Liver (tissue), 8 donors: ENCODE measurements at regions not wholly inside any gene's neighbourhood (a gene's known extent, or its start where the extent isn't known, plus 50 kb on each side); places are given as distances from the start of the nearest gene placed in this dataset.

Experiments used
- DNase-seq: peaks from one replicate; pipeline ENCODE4 v3.0.0-alpha.2; 2017; ENCODE audit warnings: low spot score
- H3K27ac ChIP-seq, 2 donors: one replicate each; pipeline ENCODE4 v1.7.0; 2013; ENCODE audit warnings: inconsistent platforms in 2 of 2, low read length in 2 of 2, control low read depth in 1 of 2, low read depth in 1 of 2, mild to moderate bottlenecking in 1 of 2
- H3K27me3 ChIP-seq, 4 donors: one replicate each; pipeline versions ENCODE4 v1.6.1 to v1.7.0; 2013; ENCODE audit warnings: low read length in 3 of 4, inconsistent platforms in 1 of 4, mild to moderate bottlenecking in 1 of 4, moderate library complexity in 1 of 4; ENCODE audit not compliant: control insufficient read depth in 4 of 4, insufficient read depth in 4 of 4
- H3K36me3 ChIP-seq, 4 donors: one replicate each; pipeline versions ENCODE4 v1.6.1 to v1.7.0; 2013; ENCODE audit warnings: low read length in 3 of 4, mild to moderate bottlenecking in 3 of 4, low read depth in 1 of 4, moderate library complexity in 1 of 4; ENCODE audit not compliant: control insufficient read depth in 4 of 4, insufficient read depth in 3 of 4
- H3K4me1 ChIP-seq, 4 donors: one replicate each; pipeline versions ENCODE4 v1.6.1 to v1.7.0; 2013; ENCODE audit warnings: low read length in 3 of 4, mild to moderate bottlenecking in 3 of 4, moderate library complexity in 1 of 4; ENCODE audit not compliant: control insufficient read depth in 4 of 4, insufficient read depth in 4 of 4
- H3K4me3 ChIP-seq, 3 donors: one replicate each; pipeline versions ENCODE4 v1.6.1 to v1.7.0; 2013; ENCODE audit warnings: low read length in 3 of 3, control low read depth in 1 of 3, low read depth in 1 of 3, mild to moderate bottlenecking in 1 of 3
- H3K9ac ChIP-seq, 2 donors: one replicate each; pipeline ENCODE4 v1.7.0; 2013; ENCODE audit warnings: low read length in 2 of 2, mild to moderate bottlenecking in 2 of 2, moderate library complexity in 2 of 2, control low read depth in 1 of 2, low read depth in 1 of 2
- H3K9me3 ChIP-seq, 4 donors: one replicate each; pipeline versions ENCODE4 v1.6.1 to v1.7.0; 2013; ENCODE audit warnings: low read length in 3 of 4; ENCODE audit not compliant: control insufficient read depth in 4 of 4
- EGR1 ChIP-seq, 2 donors: IDR thresholded peaks; 2 replicates each; pipeline ENCODE4 v1.6.1; 2016 to 2018; ENCODE audit warnings: antibody characterized with exemption in 2 of 2, low read depth in 2 of 2
- FOXA1 ChIP-seq: IDR thresholded peaks from 2 replicates; pipeline ENCODE4 v1.6.1; 2016; ENCODE audit warnings: antibody characterized with exemption
- FOXA2 ChIP-seq: IDR thresholded peaks from 2 replicates; pipeline ENCODE4 v1.6.1; 2016; ENCODE audit warnings: antibody characterized with exemption
- GABPA ChIP-seq, 2 donors: IDR thresholded peaks in 1 of 2; conservative IDR thresholded peaks in 1 of 2; 2 replicates each; pipeline ENCODE4 v1.6.1; 2016; ENCODE audit warnings: antibody characterized with exemption in 2 of 2, mild to moderate bottlenecking in 1 of 2, moderate library complexity in 1 of 2
- HNF4A ChIP-seq, 2 donors: conservative IDR thresholded peaks; 2 replicates each; pipeline ENCODE4 v1.6.1; 2016; ENCODE audit warnings: antibody characterized with exemption in 2 of 2, mild to moderate bottlenecking in 2 of 2
- HNF4G ChIP-seq: IDR thresholded peaks from 2 replicates; pipeline ENCODE4 v1.6.1; 2016; ENCODE audit warnings: antibody characterized with exemption
- JUND ChIP-seq, 2 donors: IDR thresholded peaks; 2 replicates each; pipeline ENCODE4 v1.6.1; 2016; ENCODE audit warnings: antibody characterized with exemption in 2 of 2
- NR2F2 ChIP-seq: IDR thresholded peaks from 2 replicates; pipeline ENCODE4 v1.6.1; 2016; ENCODE audit warnings: antibody characterized with exemption
- RAD21 ChIP-seq, 2 donors: IDR thresholded peaks; 2 replicates each; pipeline ENCODE4 v1.6.1; 2016; ENCODE audit warnings: antibody characterized with exemption in 2 of 2, mild to moderate bottlenecking in 2 of 2
- RXRA ChIP-seq, 2 donors: IDR thresholded peaks; 2 replicates each; pipeline ENCODE4 v1.6.1; 2017 to 2018; ENCODE audit warnings: antibody characterized with exemption in 2 of 2, mild to moderate bottlenecking in 1 of 2
- SP1 ChIP-seq: IDR thresholded peaks from 2 replicates; pipeline ENCODE4 v1.6.1; 2018; ENCODE audit warnings: antibody characterized with exemption, mild to moderate bottlenecking
- TAF1 ChIP-seq: conservative IDR thresholded peaks from 2 replicates; pipeline ENCODE4 v1.6.1; 2016; ENCODE audit warnings: antibody characterized with exemption, mild to moderate bottlenecking
- YY1 ChIP-seq: IDR thresholded peaks from 2 replicates; pipeline ENCODE4 v1.6.1; 2016; ENCODE audit warnings: antibody characterized with exemption, mild to moderate bottlenecking
- WGBS: extraction: QIAGEN DNeasy Blood & Tissue Kit; methylation state at CpG from one replicate; pipeline ENCODE4 v1.1.7; 2013; 5-methylcytosine and 5-hydroxymethylcytosine counted together
- TF ChIP-seq, protein P1 (sequence below): IDR thresholded peaks from 2 replicates; pipeline ENCODE4 v1.6.1; 2016; ENCODE audit warnings: antibody characterized with exemption
- TF ChIP-seq, protein P2 (sequence below): IDR thresholded peaks from 2 replicates; pipeline ENCODE4 v1.6.1; 2016; ENCODE audit warnings: antibody characterized with exemption, mild to moderate bottlenecking
- TF ChIP-seq, protein P3 (sequence below): IDR thresholded peaks from 2 replicates; pipeline ENCODE4 v1.6.1; 2016; ENCODE audit warnings: antibody characterized with exemption
- TF ChIP-seq, protein P4 (sequence below): fragments of 150-350 bp; IDR thresholded peaks from 2 replicates; pipeline ENCODE4 v1.5.1; 2017; ENCODE audit warnings: improper control_type of control experiment, low read depth, low read length; ENCODE audit not compliant: missing input control
- TF ChIP-seq, protein P5 (sequence below): IDR thresholded peaks from 2 replicates; pipeline ENCODE4 v1.6.1; 2016; ENCODE audit warnings: antibody characterized with exemption
- donor health status: healthy.
- donor health status: healthy.
- donor health status: healthy.
- donor health status: healthy.
- donor health status: healthy.

DNA sequence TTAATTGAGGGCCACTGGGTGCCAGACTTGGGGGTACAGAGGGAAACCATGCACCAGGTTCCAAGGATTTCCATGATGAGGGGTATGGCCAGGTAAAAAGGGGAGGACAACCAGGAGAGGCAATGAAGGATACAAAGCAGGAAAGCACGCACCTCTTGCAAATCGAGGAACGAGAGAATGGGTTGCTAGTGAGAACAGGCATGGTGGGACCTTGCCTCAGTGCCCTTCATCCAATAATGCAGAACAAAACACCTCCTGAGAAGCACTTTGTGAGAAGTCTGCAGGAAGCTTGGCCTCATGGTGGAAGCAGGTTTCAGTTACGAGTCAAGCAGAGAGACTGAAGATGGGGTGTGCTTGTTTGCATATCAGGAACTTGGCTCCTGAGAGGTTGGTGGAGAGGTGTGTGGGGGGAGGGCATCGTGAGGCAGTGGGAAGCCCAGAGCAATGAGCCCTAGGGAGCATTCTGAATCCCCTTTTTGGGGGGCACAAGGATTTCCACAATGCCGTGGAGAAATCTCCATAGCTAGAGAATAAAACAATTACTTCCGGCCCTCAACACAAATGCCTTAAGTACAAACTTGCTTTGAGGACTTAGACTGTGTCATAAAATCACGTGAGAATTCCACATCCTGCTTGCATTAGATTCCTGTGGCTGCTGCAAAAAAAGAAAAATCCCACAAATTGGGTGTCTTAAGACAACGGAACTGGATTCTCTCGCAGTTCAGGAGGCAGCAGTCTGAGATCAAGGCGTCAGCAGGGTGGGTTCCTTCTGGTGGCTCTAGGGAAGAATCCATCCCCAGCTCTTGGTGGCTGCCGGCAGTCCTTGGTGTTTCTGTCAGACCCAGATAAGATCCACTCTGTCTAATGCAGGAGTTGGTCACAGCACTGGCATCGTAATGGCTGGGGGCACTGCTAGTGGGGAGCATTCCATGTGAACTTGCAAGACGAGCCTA, 54.9 kb upstream of the BACE2 start:
- DNase-seq: no peak
- Histone ChIP-seq H3K9me3 (no peaks in the 10 kb centered on the region), H3K4me3 (peak overlapping the region in 1 of 3 donors; percentile 17), H3K4me1 (peaks cover 0 to 3% (median 0%) of the 10 kb centered on the region in 4 donors), H3K36me3 (no peaks in the 10 kb centered on the region), H3K27me3 (peaks cover 0 to 3% (median 1%) of the 10 kb centered on the region in 4 donors), H3K27ac (peak overlapping the region in 1 of 2 donors; percentile 46), H3K9ac (no peak overlapping the region)
- TF ChIP-seq, protein P1, sequence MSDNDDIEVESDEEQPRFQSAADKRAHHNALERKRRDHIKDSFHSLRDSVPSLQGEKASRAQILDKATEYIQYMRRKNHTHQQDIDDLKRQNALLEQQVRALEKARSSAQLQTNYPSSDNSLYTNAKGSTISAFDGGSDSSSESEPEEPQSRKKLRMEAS: no peak
- no peak for TF ChIP-seq EGR1 (IDR thresholded peaks at IDR 0.05; ENCODE audit: low read depth in 2 of 2)
- TF ChIP-seq SP1: peak; percentile 23
- TF ChIP-seq GABPA (IDR thresholded peaks at IDR 0.05 in 1 of 2, conservative IDR thresholded peaks at IDR 0.05 in 1 of 2): peak in 1 of 2 donors; percentile 41
- no peak for TF ChIP-seq JUND (IDR thresholded peaks at IDR 0.05)
- 30% methylated on average over 14 of the region's 14 CpGs for WGBS

DNA sequence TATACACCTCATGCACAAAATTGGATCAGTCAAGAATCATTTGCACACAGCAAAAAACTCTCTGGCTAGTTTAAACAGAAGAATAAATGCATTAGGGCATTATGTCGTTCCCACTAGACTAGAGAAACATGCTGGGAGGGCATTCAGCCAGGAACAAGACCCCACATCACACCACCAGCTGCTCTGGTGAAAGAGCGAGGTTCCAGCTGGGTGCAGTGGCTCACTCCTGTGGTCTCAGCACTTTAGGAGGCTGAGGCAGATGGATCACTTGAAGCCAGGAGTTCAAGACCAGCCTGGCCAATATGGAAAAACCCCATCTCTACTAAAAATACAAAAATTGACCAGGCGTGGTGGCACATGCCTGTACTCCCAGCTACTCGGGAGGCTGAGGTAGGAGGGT, 52.1 kb upstream of the BACE2 start:
- no peaks in the 10 kb centered on the region for H3K9me3 ChIP-seq
- DNase-seq: no peak
- no peak overlapping the region for H3K4me3 ChIP-seq
- WGBS: 70% methylated on average over 4 of the region's 4 CpGs
- TF ChIP-seq, protein P2, sequence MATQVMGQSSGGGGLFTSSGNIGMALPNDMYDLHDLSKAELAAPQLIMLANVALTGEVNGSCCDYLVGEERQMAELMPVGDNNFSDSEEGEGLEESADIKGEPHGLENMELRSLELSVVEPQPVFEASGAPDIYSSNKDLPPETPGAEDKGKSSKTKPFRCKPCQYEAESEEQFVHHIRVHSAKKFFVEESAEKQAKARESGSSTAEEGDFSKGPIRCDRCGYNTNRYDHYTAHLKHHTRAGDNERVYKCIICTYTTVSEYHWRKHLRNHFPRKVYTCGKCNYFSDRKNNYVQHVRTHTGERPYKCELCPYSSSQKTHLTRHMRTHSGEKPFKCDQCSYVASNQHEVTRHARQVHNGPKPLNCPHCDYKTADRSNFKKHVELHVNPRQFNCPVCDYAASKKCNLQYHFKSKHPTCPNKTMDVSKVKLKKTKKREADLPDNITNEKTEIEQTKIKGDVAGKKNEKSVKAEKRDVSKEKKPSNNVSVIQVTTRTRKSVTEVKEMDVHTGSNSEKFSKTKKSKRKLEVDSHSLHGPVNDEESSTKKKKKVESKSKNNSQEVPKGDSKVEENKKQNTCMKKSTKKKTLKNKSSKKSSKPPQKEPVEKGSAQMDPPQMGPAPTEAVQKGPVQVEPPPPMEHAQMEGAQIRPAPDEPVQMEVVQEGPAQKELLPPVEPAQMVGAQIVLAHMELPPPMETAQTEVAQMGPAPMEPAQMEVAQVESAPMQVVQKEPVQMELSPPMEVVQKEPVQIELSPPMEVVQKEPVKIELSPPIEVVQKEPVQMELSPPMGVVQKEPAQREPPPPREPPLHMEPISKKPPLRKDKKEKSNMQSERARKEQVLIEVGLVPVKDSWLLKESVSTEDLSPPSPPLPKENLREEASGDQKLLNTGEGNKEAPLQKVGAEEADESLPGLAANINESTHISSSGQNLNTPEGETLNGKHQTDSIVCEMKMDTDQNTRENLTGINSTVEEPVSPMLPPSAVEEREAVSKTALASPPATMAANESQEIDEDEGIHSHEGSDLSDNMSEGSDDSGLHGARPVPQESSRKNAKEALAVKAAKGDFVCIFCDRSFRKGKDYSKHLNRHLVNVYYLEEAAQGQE: no peak
- no peak for TF ChIP-seq NR2F2
- no peak for TF ChIP-seq SP1
- no peak for TF ChIP-seq EGR1 (IDR thresholded peaks at IDR 0.05; ENCODE audit: low read depth in 2 of 2)
- no peak for TF ChIP-seq FOXA1
- no peak for TF ChIP-seq FOXA2
- TF ChIP-seq HNF4G: no peak
- TF ChIP-seq, protein P3, sequence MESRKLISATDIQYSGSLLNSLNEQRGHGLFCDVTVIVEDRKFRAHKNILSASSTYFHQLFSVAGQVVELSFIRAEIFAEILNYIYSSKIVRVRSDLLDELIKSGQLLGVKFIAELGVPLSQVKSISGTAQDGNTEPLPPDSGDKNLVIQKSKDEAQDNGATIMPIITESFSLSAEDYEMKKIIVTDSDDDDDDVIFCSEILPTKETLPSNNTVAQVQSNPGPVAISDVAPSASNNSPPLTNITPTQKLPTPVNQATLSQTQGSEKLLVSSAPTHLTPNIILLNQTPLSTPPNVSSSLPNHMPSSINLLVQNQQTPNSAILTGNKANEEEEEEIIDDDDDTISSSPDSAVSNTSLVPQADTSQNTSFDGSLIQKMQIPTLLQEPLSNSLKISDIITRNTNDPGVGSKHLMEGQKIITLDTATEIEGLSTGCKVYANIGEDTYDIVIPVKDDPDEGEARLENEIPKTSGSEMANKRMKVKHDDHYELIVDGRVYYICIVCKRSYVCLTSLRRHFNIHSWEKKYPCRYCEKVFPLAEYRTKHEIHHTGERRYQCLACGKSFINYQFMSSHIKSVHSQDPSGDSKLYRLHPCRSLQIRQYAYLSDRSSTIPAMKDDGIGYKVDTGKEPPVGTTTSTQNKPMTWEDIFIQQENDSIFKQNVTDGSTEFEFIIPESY: no peak
- TF ChIP-seq, protein P1: no peak
- no peak for TF ChIP-seq HNF4A (conservative IDR thresholded peaks at IDR 0.05)
- no peak for TF ChIP-seq GABPA (IDR thresholded peaks at IDR 0.05 in 1 of 2, conservative IDR thresholded peaks at IDR 0.05 in 1 of 2)
- no peak for TF ChIP-seq RXRA (IDR thresholded peaks at IDR 0.05)
- TF ChIP-seq RAD21 (IDR thresholded peaks at IDR 0.05): no peak
- TF ChIP-seq YY1: no peak
- no peak for TF ChIP-seq TAF1
- TF ChIP-seq, protein P4, sequence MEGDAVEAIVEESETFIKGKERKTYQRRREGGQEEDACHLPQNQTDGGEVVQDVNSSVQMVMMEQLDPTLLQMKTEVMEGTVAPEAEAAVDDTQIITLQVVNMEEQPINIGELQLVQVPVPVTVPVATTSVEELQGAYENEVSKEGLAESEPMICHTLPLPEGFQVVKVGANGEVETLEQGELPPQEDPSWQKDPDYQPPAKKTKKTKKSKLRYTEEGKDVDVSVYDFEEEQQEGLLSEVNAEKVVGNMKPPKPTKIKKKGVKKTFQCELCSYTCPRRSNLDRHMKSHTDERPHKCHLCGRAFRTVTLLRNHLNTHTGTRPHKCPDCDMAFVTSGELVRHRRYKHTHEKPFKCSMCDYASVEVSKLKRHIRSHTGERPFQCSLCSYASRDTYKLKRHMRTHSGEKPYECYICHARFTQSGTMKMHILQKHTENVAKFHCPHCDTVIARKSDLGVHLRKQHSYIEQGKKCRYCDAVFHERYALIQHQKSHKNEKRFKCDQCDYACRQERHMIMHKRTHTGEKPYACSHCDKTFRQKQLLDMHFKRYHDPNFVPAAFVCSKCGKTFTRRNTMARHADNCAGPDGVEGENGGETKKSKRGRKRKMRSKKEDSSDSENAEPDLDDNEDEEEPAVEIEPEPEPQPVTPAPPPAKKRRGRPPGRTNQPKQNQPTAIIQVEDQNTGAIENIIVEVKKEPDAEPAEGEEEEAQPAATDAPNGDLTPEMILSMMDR: no peak
- TF ChIP-seq JUND (IDR thresholded peaks at IDR 0.05): no peak
- TF ChIP-seq, protein P5, sequence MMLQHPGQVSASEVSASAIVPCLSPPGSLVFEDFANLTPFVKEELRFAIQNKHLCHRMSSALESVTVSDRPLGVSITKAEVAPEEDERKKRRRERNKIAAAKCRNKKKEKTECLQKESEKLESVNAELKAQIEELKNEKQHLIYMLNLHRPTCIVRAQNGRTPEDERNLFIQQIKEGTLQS: no peak
- peaks cover 0 to 3% (median 1%) of the 10 kb centered on the region in 4 donors for H3K27me3 ChIP-seq
- no peak overlapping the region for H3K9ac ChIP-seq
- H3K27ac ChIP-seq: no peak overlapping the region
- peaks cover 0 to 3% (median 0%) of the 10 kb centered on the region in 4 donors for H3K4me1 ChIP-seq
- H3K36me3 ChIP-seq: no peaks in the 10 kb centered on the region
